Psoas muscle (tissue), 7 donors: ENCODE measurements at regions not wholly inside any gene's neighbourhood (a gene's known extent, or its start where the extent isn't known, plus 50 kb on each side); places are given as distances from the start of the nearest gene placed in this dataset.

Experiments used
- ATAC-seq, 4 donors: fragments of 200-7000 bp; cut with Tn5 transposase; one replicate each; pipeline ENCODE4 v1.9.1; 2020; ENCODE audit warnings: moderate library complexity in 3 of 4, mild to moderate bottlenecking in 2 of 4
- DNase-seq, 2 donors: peaks; one replicate each; pipeline ENCODE4 v3.0.0-alpha.2; 2020
- H3K27ac ChIP-seq: fragments of 200-600 bp; one replicate; pipeline ENCODE4 v1.8.0; 2022
- H3K27me3 ChIP-seq, 3 donors: fragments of 200-600 bp in 1 of 3; one replicate each; pipeline versions ENCODE4 v1.6.1 to v1.8.0; 2013 to 2022; ENCODE audit warnings: low read length in 2 of 3, mild to moderate bottlenecking in 2 of 3, moderate library complexity in 1 of 3; ENCODE audit not compliant: insufficient read depth in 3 of 3
- H3K36me3 ChIP-seq, 2 donors: fragments of 200-600 bp in 1 of 2; one replicate each; pipeline versions ENCODE4 v1.6.1 to v1.8.0; 2013 to 2022; ENCODE audit warnings: low read depth in 1 of 2, mild to moderate bottlenecking in 1 of 2, moderate library complexity in 1 of 2; ENCODE audit not compliant: insufficient read depth in 1 of 2
- H3K4me1 ChIP-seq: fragments of 200-600 bp; one replicate; pipeline ENCODE4 v1.8.0; 2022
- H3K4me3 ChIP-seq: fragments of 200-600 bp; one replicate; pipeline ENCODE4 v1.8.0; 2022; ENCODE audit warnings: mild to moderate bottlenecking
- H3K9me3 ChIP-seq: fragments of 200-600 bp; one replicate; pipeline ENCODE4 v1.8.0; 2022
- WGBS, 3 donors: extraction: QIAGEN DNeasy Blood & Tissue Kit; methylation state at CpG; one replicate each; pipeline versions ENCODE4 v1.1.6 to v1.1.7; 2013; 5-methylcytosine and 5-hydroxymethylcytosine counted together
- intact Hi-C, 2 donors: fragments of 100-400 bp; cut with DNase I; formaldehyde crosslinking; loops; one replicate each; pipeline versions ENCODE4 v1.11.0 to v1.14.2; 2022
- TF ChIP-seq, protein P1 (sequence below): fragments of 200-600 bp; IDR thresholded peaks from one replicate; pipeline ENCODE4 v1.8.0; 2022; ENCODE audit warnings: antibody characterized with exemption
- donor health status: healthy with polysubstance abuse.
- donor health status: DM: no; HTN: no; CAD: no; lungs with moderate emphysema.
- donor health status: Bipolar disorder and iron deficiency.
- donor health status: healthy.
- donor health status: DM: yes; HTN: yes; CAD: no.
- donor health status: DM: no; HTN: no; CAD: no.
- donor health status: DM: yes; HTN: yes; CAD: no.

DNA sequence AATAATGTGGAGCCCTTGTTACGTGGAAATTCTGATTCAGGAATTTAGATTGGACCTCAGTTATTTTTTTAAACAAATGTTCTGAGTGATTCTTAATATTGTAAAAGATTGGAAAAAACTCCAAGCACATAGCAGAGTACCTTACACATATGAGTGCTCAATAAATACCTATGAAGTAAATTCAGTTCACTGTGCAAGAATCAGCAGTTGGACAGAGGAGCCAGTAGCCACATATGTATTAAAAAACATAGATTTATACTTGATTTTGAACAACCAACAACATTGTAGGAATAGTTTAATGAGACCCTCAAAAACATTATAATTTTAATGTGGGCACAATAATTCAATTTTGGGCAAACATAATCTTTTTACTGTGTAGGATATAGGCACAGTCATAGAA lies 109.3 kb upstream of the B3GAT2 start:
- H3K27me3 ChIP-seq = no peaks in the 10 kb centered on the region
- DNase-seq (no peak), ATAC-seq (no peak)
- no peak overlapping the region for H3K27ac ChIP-seq
- H3K4me1 ChIP-seq = no peaks in the 10 kb centered on the region
- TF ChIP-seq, protein P1, sequence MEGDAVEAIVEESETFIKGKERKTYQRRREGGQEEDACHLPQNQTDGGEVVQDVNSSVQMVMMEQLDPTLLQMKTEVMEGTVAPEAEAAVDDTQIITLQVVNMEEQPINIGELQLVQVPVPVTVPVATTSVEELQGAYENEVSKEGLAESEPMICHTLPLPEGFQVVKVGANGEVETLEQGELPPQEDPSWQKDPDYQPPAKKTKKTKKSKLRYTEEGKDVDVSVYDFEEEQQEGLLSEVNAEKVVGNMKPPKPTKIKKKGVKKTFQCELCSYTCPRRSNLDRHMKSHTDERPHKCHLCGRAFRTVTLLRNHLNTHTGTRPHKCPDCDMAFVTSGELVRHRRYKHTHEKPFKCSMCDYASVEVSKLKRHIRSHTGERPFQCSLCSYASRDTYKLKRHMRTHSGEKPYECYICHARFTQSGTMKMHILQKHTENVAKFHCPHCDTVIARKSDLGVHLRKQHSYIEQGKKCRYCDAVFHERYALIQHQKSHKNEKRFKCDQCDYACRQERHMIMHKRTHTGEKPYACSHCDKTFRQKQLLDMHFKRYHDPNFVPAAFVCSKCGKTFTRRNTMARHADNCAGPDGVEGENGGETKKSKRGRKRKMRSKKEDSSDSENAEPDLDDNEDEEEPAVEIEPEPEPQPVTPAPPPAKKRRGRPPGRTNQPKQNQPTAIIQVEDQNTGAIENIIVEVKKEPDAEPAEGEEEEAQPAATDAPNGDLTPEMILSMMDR = no peak
- WGBS, 3 donors = 85 to 92% (median 92%) methylated on average over 1 of the region's 1 CpG
- intact Hi-C loops = no loop called here
- H3K4me3 ChIP-seq = no peak overlapping the region
- no peaks in the 10 kb centered on the region for H3K9me3 ChIP-seq
- no peaks in the 10 kb centered on the region for H3K36me3 ChIP-seq

DNA sequence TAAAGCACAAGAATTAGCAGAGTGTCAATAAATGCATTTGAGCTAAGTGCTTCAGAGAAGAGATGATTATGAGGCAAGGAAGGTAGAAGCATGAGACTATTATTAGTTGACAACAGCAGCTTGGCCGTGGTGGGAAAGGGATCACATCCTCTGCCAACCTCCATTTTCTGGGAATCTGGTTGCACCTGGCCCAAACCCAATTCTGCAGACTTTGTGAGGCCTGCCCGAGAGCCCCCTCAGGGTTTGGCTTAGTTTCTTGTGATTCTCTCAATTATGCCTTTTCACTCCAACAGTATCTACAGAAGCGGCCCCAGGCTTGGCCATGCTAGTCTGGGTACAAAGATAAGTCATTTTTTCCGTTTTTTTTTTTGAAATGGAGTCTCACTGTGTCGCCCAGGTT lies 111.0 kb upstream of the B3GAT2 start:
- no peak for ATAC-seq
- WGBS, 3 donors = 68 to 75% (median 70%) methylated on average over 5 of the region's 5 CpGs
- intact Hi-C loops = no loop called here
- no peak for DNase-seq
- no peaks in the 10 kb centered on the region for H3K4me1 ChIP-seq
- no peak overlapping the region for H3K27ac ChIP-seq
- no peaks in the 10 kb centered on the region for H3K9me3 ChIP-seq
- TF ChIP-seq, protein P1 = no peak
- no peaks in the 10 kb centered on the region for H3K36me3 ChIP-seq
- H3K4me3 ChIP-seq = no peak overlapping the region
- H3K27me3 ChIP-seq = no peaks in the 10 kb centered on the region

DNA sequence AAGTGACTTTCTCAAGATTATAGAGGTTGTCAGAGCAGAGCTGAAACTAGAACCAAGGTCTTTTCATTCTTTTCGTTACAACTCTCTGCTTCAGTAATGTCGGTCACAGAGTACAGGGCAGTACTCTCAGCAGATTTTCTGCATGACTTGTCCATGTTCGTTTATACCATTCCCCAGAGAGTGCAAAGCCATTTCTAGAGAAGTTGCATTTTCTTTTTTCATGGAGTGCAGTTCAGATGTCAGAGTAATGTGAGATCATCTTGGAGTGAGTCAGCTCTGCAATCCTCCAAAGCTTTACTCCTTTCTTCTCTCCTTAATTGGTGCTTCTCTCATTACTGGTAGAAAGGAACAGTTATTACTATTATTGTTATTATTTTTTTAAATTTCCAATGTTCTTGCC lies 115.6 kb upstream of the B3GAT2 start:
- H3K27me3 ChIP-seq = no peaks in the 10 kb centered on the region
- TF ChIP-seq, protein P1 = no peak
- no peak overlapping the region for H3K4me3 ChIP-seq
- no peak for DNase-seq
- no peak for ATAC-seq
- 18 to 33% (median 19%) methylated on average over 3 of the region's 3 CpGs for WGBS, 3 donors
- H3K4me1 ChIP-seq = no peaks in the 10 kb centered on the region
- intact Hi-C loops = no loop called here
- H3K36me3 ChIP-seq = no peaks in the 10 kb centered on the region
- H3K27ac ChIP-seq = no peak overlapping the region
- H3K9me3 ChIP-seq = peaks cover 2% of the 10 kb centered on the region

DNA sequence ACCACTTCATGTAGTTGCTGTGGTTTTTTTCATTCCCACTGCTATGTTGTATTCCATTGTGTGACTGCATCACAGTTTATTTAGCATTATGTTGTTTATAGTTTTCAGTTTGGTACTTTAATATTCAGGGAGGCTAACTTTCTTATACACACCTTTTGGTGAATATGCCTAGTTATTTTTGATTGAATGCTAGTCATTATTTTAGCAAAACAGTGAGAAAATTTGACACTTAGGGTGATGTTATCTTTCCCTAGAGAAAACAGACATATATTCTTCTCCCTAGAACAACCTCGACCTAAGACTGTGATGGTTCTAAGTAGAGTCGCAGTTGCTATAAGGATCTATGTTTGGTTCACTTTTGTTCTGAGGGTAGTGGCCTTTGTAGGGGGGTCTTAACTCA lies 120.8 kb upstream of the B3GAT2 start:
- WGBS, 3 donors = 96 to 98% (median 96%) methylated on average over 2 of the region's 2 CpGs
- ATAC-seq (no peak), DNase-seq (no peak)
- Histone ChIP-seq H3K9me3 (peaks cover 6% of the 10 kb centered on the region), H3K27ac (no peak overlapping the region), H3K27me3 (no peaks in the 10 kb centered on the region), H3K4me1 (peaks cover 4% of the 10 kb centered on the region), H3K4me3 (no peak overlapping the region), H3K36me3 (no peaks in the 10 kb centered on the region)
- intact Hi-C loops = no loop called here
- TF ChIP-seq, protein P1 = no peak

DNA sequence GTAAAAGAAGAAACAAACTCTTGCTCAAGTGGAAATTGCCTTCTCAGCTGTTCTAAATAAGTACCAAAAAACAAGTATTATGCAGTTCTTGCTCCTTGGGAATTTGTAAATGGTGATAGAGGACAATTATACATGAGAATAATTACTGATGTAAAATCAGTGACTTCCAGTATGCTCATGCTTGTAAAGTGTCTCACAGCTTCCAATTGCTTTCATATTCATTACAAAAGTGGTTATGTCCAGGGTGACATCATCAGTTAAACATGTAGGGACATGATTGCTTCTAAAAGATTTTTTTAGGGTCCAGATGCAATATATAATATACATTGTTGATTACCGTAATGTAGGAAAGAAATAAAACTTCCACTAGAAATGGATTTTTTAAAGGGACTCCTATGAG lies 122.8 kb upstream of the B3GAT2 start:
- Histone ChIP-seq H3K9me3 (peaks cover 6% of the 10 kb centered on the region), H3K27me3 (no peaks in the 10 kb centered on the region), H3K27ac (no peak overlapping the region), H3K4me3 (no peak overlapping the region), H3K4me1 (peaks cover 4% of the 10 kb centered on the region), H3K36me3 (no peaks in the 10 kb centered on the region)
- ATAC-seq = no peak
- intact Hi-C loops = no loop called here
- 71 to 81% (median 79%) methylated on average over 1 of the region's 1 CpG for WGBS, 3 donors
- no peak for DNase-seq
- TF ChIP-seq, protein P1 = no peak
